PC-3 (cell line): ENCODE measurements at regions not wholly inside any gene's neighbourhood (a gene's known extent, or its start where the extent isn't known, plus 50 kb on each side); places are given as distances from the start of the nearest gene placed in this dataset.

Experiments
- ATAC-seq: fragments of 200-7000 bp; cut with Tn5 transposase; 2 replicates; pipeline ENCODE4 v1.9.1; 2020; ENCODE audit warnings: mild to moderate bottlenecking, moderate library complexity
- BruUV-seq: library from RNA; stranded (reverse); fragments of 400-500 nt; replicated peaks from 2 replicates; lab custom pipeline; 2021; lab: Mats Ljungman, UMichigan
- CTCF ChIA-PET: fragments of 300-600 bp; sonication (Branson Sonifier 250); formaldehyde crosslinking; loops from one replicate; lab custom pipeline; 2022; ENCODE audit warnings: antibody characterized with exemption; lab: Charles Lee
- POLR2A ChIA-PET: fragments of 300-600 bp; sonication (Branson Sonifier 250); formaldehyde crosslinking; loops from one replicate; lab custom pipeline; 2022; ENCODE audit warnings: antibody characterized with exemption; ENCODE audit not compliant: unreplicated experiment; lab: Charles Lee
- DNase-seq: peaks from one replicate; pipeline ENCODE4 v3.0.0-alpha.2; 2015
- H2AFZ ChIP-seq: fragments of 300-600 bp; sonication (generic); 2 replicates; pipeline ENCODE4 v1.6.0; 2016; ENCODE audit warnings: antibody characterized with exemption, low read length
- H3F3A ChIP-seq: fragments of 300-600 bp; sonication (generic); one replicate; pipeline ENCODE4 v1.6.0; 2017; ENCODE audit warnings: antibody characterized with exemption, low read length, control low read depth, mild to moderate bottlenecking; ENCODE audit not compliant: unreplicated experiment
- H3K27ac ChIP-seq: fragments of 300-600 bp; sonication (generic); 2 replicates; pipeline ENCODE4 v1.5.1; 2016; ENCODE audit warnings: mild to moderate bottlenecking, low read length
- H3K27me3 ChIP-seq: fragments of 300-600 bp; sonication (generic); 2 replicates; pipeline ENCODE4 v1.6.1; 2016; ENCODE audit warnings: low read length, mixed read lengths
- H3K36me3 ChIP-seq: fragments of 300-600 bp; sonication (generic); 2 replicates; pipeline ENCODE4 v1.6.1; 2016; ENCODE audit warnings: low read depth, mixed run types, low read length, mixed read lengths
- H3K4me1 ChIP-seq: fragments of 300-600 bp; sonication (generic); 2 replicates; pipeline ENCODE4 v1.5.1; 2016; ENCODE audit warnings: low read length; ENCODE audit not compliant: insufficient read depth
- H3K4me2 ChIP-seq: fragments of 300-600 bp; sonication (generic); 2 replicates; pipeline ENCODE4 v1.6.0; 2016; ENCODE audit warnings: low read length
- H3K4me3 ChIP-seq: fragments of 300-600 bp; sonication (generic); 2 replicates; pipeline ENCODE4 v1.5.1; 2016; ENCODE audit warnings: mild to moderate bottlenecking, low read length, mixed read lengths
- H3K79me2 ChIP-seq: fragments of 300-600 bp; sonication (generic); 2 replicates; pipeline ENCODE4 v1.6.1; 2017; ENCODE audit warnings: low read length, mixed read lengths
- H3K9ac ChIP-seq: fragments of 300-600 bp; sonication (generic); 2 replicates; pipeline ENCODE4 v1.6.0; 2016; ENCODE audit warnings: mild to moderate bottlenecking, low read length
- H3K9me2 ChIP-seq: fragments of 300-600 bp; sonication (generic); replicated peaks from 2 replicates; pipeline ENCODE4 v1.6.1; 2016; ENCODE audit warnings: mixed run types, low read length, mixed read lengths
- H3K9me3 ChIP-seq: fragments of 300-600 bp; sonication (generic); 2 replicates; pipeline ENCODE4 v1.6.1; 2016; ENCODE audit warnings: low read length, mixed read lengths
- H4K20me1 ChIP-seq: fragments of 300-600 bp; sonication (generic); 2 replicates; pipeline ENCODE4 v1.6.1; 2016; ENCODE audit warnings: low read length, mixed read lengths
- CTCF ChIP-seq: fragments of 300-600 bp; sonication (generic); conservative IDR thresholded peaks from 2 replicates; pipeline ENCODE4 v1.5.1; 2017; ENCODE audit warnings: antibody characterized with exemption, low read depth, mild to moderate bottlenecking, low read length
- EZH2 ChIP-seq: fragments of 300-600 bp; sonication (generic); IDR thresholded peaks from one replicate; pipeline ENCODE4 v1.6.1; 2017; ENCODE audit warnings: antibody characterized with exemption, mild to moderate bottlenecking, low read length; ENCODE audit not compliant: unreplicated experiment
- EZH2phosphoT487 ChIP-seq: fragments of 300-600 bp; sonication (generic); IDR thresholded peaks from 2 replicates; pipeline ENCODE4 v1.6.1; 2018; ENCODE audit warnings: mild to moderate bottlenecking, antibody characterized with exemption, low read length, borderline replicate concordance
- intact Hi-C: fragments of 100-400 bp; cut with micrococcal nuclease; formaldehyde crosslinking; loops from 2 replicates; pipeline ENCODE4 v1.9.0; 2023

- POLR2A ChIA-PET: no interaction called here
- H2AFZ ChIP-seq: no peak overlapping the region
- H3K4me2 ChIP-seq: no peak overlapping the region
- H3K4me3 ChIP-seq: no peak overlapping the region
- no peaks in the 10 kb centered on the region for H4K20me1 ChIP-seq
- no peaks in the 10 kb centered on the region for H3F3A ChIP-seq
- no peaks in the 10 kb centered on the region for H3K9me3 ChIP-seq
- H3K4me1 ChIP-seq: no peaks in the 10 kb centered on the region
- no peak for ATAC-seq
- no peak for DNase-seq
- no peak overlapping the region for H3K27ac ChIP-seq
- BruUV-seq: no TSS peak
- no peaks in the 10 kb centered on the region for H3K79me2 ChIP-seq
- CTCF ChIA-PET: no interaction called here
- H3K36me3 ChIP-seq: no peaks in the 10 kb centered on the region
- intact Hi-C loops: no loop called here
- TF ChIP-seq EZH2 (no peak), CTCF (no peak), EZH2phosphoT487 (no peak)
- H3K9ac ChIP-seq: no peak overlapping the region
- no peaks in the 10 kb centered on the region for H3K9me2 ChIP-seq
- H3K27me3 ChIP-seq: no peaks in the 10 kb centered on the region
Measured at GRCh38 chr3:180340395-180340794, 261.6 kb upstream of the TTC14 start.

GRCh38 chr3:180341516-180341915 is 260.4 kb upstream of the TTC14 start:
- Histone ChIP-seq H3K27me3 (no peaks in the 10 kb centered on the region), H3K4me3 (no peak overlapping the region), H3K4me1 (no peaks in the 10 kb centered on the region), H3K9ac (no peak overlapping the region), H3K9me2 (no peaks in the 10 kb centered on the region), H3K79me2 (no peaks in the 10 kb centered on the region), H3F3A (no peaks in the 10 kb centered on the region), H3K9me3 (no peaks in the 10 kb centered on the region), H3K36me3 (no peaks in the 10 kb centered on the region), H4K20me1 (no peaks in the 10 kb centered on the region), H2AFZ (no peak overlapping the region), H3K27ac (no peak overlapping the region), H3K4me2 (no peak overlapping the region)
- ChIA-PET POLR2A (no interaction called here), CTCF (no interaction called here)
- TF ChIP-seq CTCF (no peak), EZH2 (no peak), EZH2phosphoT487 (no peak)
- intact Hi-C loops: no loop called here
- DNase-seq (no peak), ATAC-seq (no peak)
- BruUV-seq: no TSS peak

- Histone ChIP-seq H3F3A (no peaks in the 10 kb centered on the region), H3K27ac (no peak overlapping the region), H4K20me1 (no peaks in the 10 kb centered on the region), H3K9me3 (no peaks in the 10 kb centered on the region), H2AFZ (no peak overlapping the region), H3K4me1 (no peaks in the 10 kb centered on the region), H3K79me2 (no peaks in the 10 kb centered on the region), H3K9ac (no peak overlapping the region), H3K9me2 (no peaks in the 10 kb centered on the region), H3K4me3 (no peak overlapping the region), H3K4me2 (no peak overlapping the region), H3K27me3 (no peaks in the 10 kb centered on the region), H3K36me3 (no peaks in the 10 kb centered on the region)
- CTCF ChIA-PET: no interaction called here
- no TSS peak for BruUV-seq
- ATAC-seq (no peak), DNase-seq (no peak)
- intact Hi-C loops: loop anchor here (10.0 kb wide), 1 partner anchor 317 kb away; the partner anchor contains the start of gene PEX5L
- POLR2A ChIA-PET: no interaction called here
- TF ChIP-seq EZH2phosphoT487: no peak
- TF ChIP-seq EZH2: no peak
- TF ChIP-seq CTCF: no peak
Measured at GRCh38 chr3:180351601-180352000, 250.4 kb upstream of the TTC14 start.
